ENCODE measurements at regions not wholly inside any gene's neighbourhood (a gene's known extent, or its start where the extent isn't known, plus 50 kb on each side); places are given as distances from the start of the nearest gene placed in this dataset.

GRCh38 chr6:14797875-14798593 lies 447.8 kb upstream of the JARID2 start:
- TF ChIP-seq EZH2 (IDR thresholded peaks at IDR 0.05; ENCODE audit: low read depth) (no peak), CTCF (conservative IDR thresholded peaks at IDR 0.05) (no peak)
- peak overlapping the region; percentile 7; the same call in 1 of the 2 replicates for H3K4me2 ChIP-seq
- DNase-seq = no peak
- peak overlapping the region; percentile 74 for H3K27ac ChIP-seq
- ChIA-PET POLR2A (ENCODE audit: unreplicated experiment) (no interaction called here), CTCF (no interaction called here)
- H3K4me3 ChIP-seq = no peak overlapping the region
- no peaks in the 10 kb centered on the region for H3K79me2 ChIP-seq (ENCODE audit: low read depth)
- no peaks in the 10 kb centered on the region for H4K20me1 ChIP-seq (ENCODE audit: insufficient read depth)
- H2AFZ ChIP-seq = no peak overlapping the region
- intact Hi-C loops (cut with micrococcal nuclease; ENCODE audit: unreplicated experiment) = no loop called here
- H3K36me3 ChIP-seq (ENCODE audit: low read depth) = no peaks in the 10 kb centered on the region
- H3K27me3 ChIP-seq (ENCODE audit: insufficient read depth, low read depth) = no peaks in the 10 kb centered on the region
- H3K4me1 ChIP-seq (replicated peaks; ENCODE audit: insufficient read depth) = peaks cover 20% of the 10 kb centered on the region
- H3K9me2 ChIP-seq (ENCODE audit: insufficient read depth) = no peaks in the 10 kb centered on the region
- H3K9me3 ChIP-seq (ENCODE audit: insufficient read depth, low read depth) = peaks cover 6% of the 10 kb centered on the region; the same call in 1 of the 2 replicates
- BruUV-seq (replicated peaks) = no TSS peak
- H3F3A ChIP-seq (ENCODE audit: insufficient read depth, low read depth) = no peaks in the 10 kb centered on the region; the same call in 1 of the 2 replicates

GRCh38 chr6:14798594-14798982 lies 447.3 kb upstream of the JARID2 start:
- no peaks in the 10 kb centered on the region for H4K20me1 ChIP-seq (ENCODE audit: insufficient read depth)
- H3K79me2 ChIP-seq (ENCODE audit: low read depth) = no peaks in the 10 kb centered on the region
- H3K9me2 ChIP-seq (ENCODE audit: insufficient read depth) = no peaks in the 10 kb centered on the region
- ChIA-PET CTCF (no interaction called here), POLR2A (ENCODE audit: unreplicated experiment) (no interaction called here)
- intact Hi-C loops (cut with micrococcal nuclease; ENCODE audit: unreplicated experiment) = no loop called here
- H3K4me1 ChIP-seq (replicated peaks; ENCODE audit: insufficient read depth) = peaks cover 20% of the 10 kb centered on the region
- H3K4me2 ChIP-seq = no peak overlapping the region
- H3K27ac ChIP-seq = no peak overlapping the region
- H3K36me3 ChIP-seq (ENCODE audit: low read depth) = no peaks in the 10 kb centered on the region
- DNase-seq = no peak
- BruUV-seq (replicated peaks) = no TSS peak
- H3F3A ChIP-seq (ENCODE audit: insufficient read depth, low read depth) = no peaks in the 10 kb centered on the region; the same call in 1 of the 2 replicates
- H3K27me3 ChIP-seq (ENCODE audit: insufficient read depth, low read depth) = no peaks in the 10 kb centered on the region
- no peak overlapping the region for H3K4me3 ChIP-seq
- no peak overlapping the region for H2AFZ ChIP-seq
- peaks cover 6% of the 10 kb centered on the region; the same call in 1 of the 2 replicates for H3K9me3 ChIP-seq (ENCODE audit: insufficient read depth, low read depth)
- TF ChIP-seq CTCF (conservative IDR thresholded peaks at IDR 0.05) = no peak
- TF ChIP-seq EZH2 (IDR thresholded peaks at IDR 0.05; ENCODE audit: low read depth) = no peak

- no peak for TF ChIP-seq EZH2 (IDR thresholded peaks at IDR 0.05; ENCODE audit: low read depth)
- TF ChIP-seq CTCF (conservative IDR thresholded peaks at IDR 0.05) = no peak
- H2AFZ ChIP-seq = no peak overlapping the region
- no peaks in the 10 kb centered on the region for H3K27me3 ChIP-seq (ENCODE audit: insufficient read depth, low read depth)
- intact Hi-C loops (cut with micrococcal nuclease; ENCODE audit: unreplicated experiment) = no loop called here
- POLR2A ChIA-PET (ENCODE audit: unreplicated experiment) = no interaction called here
- no peak overlapping the region for H3K27ac ChIP-seq
- no peak for DNase-seq
- no TSS peak for BruUV-seq (replicated peaks)
- H3K9me3 ChIP-seq (ENCODE audit: insufficient read depth, low read depth) = peaks cover 6% of the 10 kb centered on the region; the same call in 1 of the 2 replicates
- no peaks in the 10 kb centered on the region for H3K36me3 ChIP-seq (ENCODE audit: low read depth)
- CTCF ChIA-PET = no interaction called here
- H3K9me2 ChIP-seq (ENCODE audit: insufficient read depth) = no peaks in the 10 kb centered on the region
- no peak overlapping the region for H3K4me2 ChIP-seq
- no peaks in the 10 kb centered on the region for H4K20me1 ChIP-seq (ENCODE audit: insufficient read depth)
- H3K4me3 ChIP-seq = no peak overlapping the region
- no peaks in the 10 kb centered on the region for H3K79me2 ChIP-seq (ENCODE audit: low read depth)
- peaks cover 20% of the 10 kb centered on the region for H3K4me1 ChIP-seq (replicated peaks; ENCODE audit: insufficient read depth)
- H3F3A ChIP-seq (ENCODE audit: insufficient read depth, low read depth) = no peaks in the 10 kb centered on the region; the same call in 1 of the 2 replicates
Measured at GRCh38 chr6:14798996-14799588, 446.8 kb upstream of the JARID2 start.
